Breast epithelium (tissue), 4 donors: ENCODE measurements at regions not wholly inside any gene's neighbourhood (a gene's known extent, or its start where the extent isn't known, plus 50 kb on each side); places are given as distances from the start of the nearest gene placed in this dataset.

Source experiments
- DNase-seq, 2 donors: peaks; one replicate each; pipeline ENCODE4 v3.0.0-alpha.2; 2019; ENCODE audit warnings: low spot score in 2 of 2
- H3K27ac ChIP-seq, 2 donors: fragments of 200-600 bp; sonication (generic) in 1 of 2; one replicate each; pipeline ENCODE4 v1.5.1; 2016 to 2019; ENCODE audit warnings: mild to moderate bottlenecking in 1 of 2
- H3K27me3 ChIP-seq, 2 donors: fragments of 200-600 bp; sonication (generic) in 1 of 2; one replicate each; pipeline versions ENCODE4 v1.5.1 to v1.6.0; 2017 to 2019; ENCODE audit warnings: control low read depth in 1 of 2, mild to moderate bottlenecking in 1 of 2
- H3K36me3 ChIP-seq: fragments of 200-600 bp; one replicate; pipeline ENCODE4 v1.5.1; 2019
- H3K4me1 ChIP-seq, 2 donors: fragments of 200-600 bp; sonication (generic); one replicate each; pipeline ENCODE4 v1.5.1; 2016 to 2019; ENCODE audit warnings: control low read depth in 1 of 2
- H3K4me3 ChIP-seq, 3 donors: fragments of 200-600 bp; sonication (generic); 1 replicate in 2 of 3; 2 replicates in 1 of 3; pipeline ENCODE4 v1.5.1; 2016 to 2019; ENCODE audit warnings: mild to moderate bottlenecking in 3 of 3, moderate library complexity in 2 of 3
- H3K9me3 ChIP-seq, 2 donors: fragments of 200-600 bp; sonication (generic) in 1 of 2; one replicate each; pipeline ENCODE4 v1.5.1; 2016 to 2019; ENCODE audit warnings: control low read depth in 1 of 2
- POLR2A ChIP-seq: fragments of 450-650 bp; IDR thresholded peaks from one replicate; pipeline ENCODE4 v1.6.1; 2016; ENCODE audit warnings: antibody characterized with exemption, mild to moderate bottlenecking, moderate library complexity
- POLR2AphosphoS5 ChIP-seq, 3 donors: sonication (generic); formaldehyde crosslinking; IDR thresholded peaks; one replicate each; pipeline ENCODE4 v1.6.1; 2017; ENCODE audit warnings: antibody characterized with exemption in 3 of 3
- intact Hi-C: fragments of 100-400 bp; cut with DNase I; formaldehyde crosslinking; loops from one replicate; pipeline ENCODE4 v1.15.1; 2023; ENCODE audit warnings: low total_unique reads
- TF ChIP-seq, protein P1 (sequence below), 3 donors: fragments of 450-650 bp; IDR thresholded peaks; one replicate each; pipeline ENCODE4 v1.5.1; 2016 to 2017; ENCODE audit warnings: antibody characterized with exemption in 3 of 3, mild to moderate bottlenecking in 3 of 3, moderate library complexity in 3 of 3

DNA sequence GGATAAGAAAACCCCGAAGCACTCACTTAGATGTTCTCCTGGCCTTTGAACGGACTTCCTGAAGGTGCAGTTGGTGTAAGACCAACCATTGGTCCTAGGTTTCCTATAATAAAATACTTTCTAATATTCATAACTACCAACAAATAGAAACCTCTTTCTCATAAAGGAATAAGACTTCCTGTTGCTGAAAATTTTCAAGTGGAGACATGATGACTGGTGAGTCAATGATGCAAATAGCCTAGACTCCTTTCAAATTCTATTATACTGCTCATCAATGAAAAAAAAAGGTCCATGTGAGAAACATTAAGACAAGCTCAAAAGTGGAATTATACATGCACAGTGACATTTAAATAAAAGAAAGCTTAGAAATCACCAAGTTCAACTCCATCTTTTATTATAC, 862.8 kb downstream of the FAM181B start:
- no peaks in the 10 kb centered on the region for H3K9me3 ChIP-seq
- TF ChIP-seq, protein P1, sequence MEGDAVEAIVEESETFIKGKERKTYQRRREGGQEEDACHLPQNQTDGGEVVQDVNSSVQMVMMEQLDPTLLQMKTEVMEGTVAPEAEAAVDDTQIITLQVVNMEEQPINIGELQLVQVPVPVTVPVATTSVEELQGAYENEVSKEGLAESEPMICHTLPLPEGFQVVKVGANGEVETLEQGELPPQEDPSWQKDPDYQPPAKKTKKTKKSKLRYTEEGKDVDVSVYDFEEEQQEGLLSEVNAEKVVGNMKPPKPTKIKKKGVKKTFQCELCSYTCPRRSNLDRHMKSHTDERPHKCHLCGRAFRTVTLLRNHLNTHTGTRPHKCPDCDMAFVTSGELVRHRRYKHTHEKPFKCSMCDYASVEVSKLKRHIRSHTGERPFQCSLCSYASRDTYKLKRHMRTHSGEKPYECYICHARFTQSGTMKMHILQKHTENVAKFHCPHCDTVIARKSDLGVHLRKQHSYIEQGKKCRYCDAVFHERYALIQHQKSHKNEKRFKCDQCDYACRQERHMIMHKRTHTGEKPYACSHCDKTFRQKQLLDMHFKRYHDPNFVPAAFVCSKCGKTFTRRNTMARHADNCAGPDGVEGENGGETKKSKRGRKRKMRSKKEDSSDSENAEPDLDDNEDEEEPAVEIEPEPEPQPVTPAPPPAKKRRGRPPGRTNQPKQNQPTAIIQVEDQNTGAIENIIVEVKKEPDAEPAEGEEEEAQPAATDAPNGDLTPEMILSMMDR (IDR thresholded peaks at IDR 0.05) = no peak
- TF ChIP-seq POLR2AphosphoS5 (IDR thresholded peaks at IDR 0.05) = no peak
- H3K4me1 ChIP-seq = no peaks in the 10 kb centered on the region
- H3K27ac ChIP-seq = no peak overlapping the region
- no peaks in the 10 kb centered on the region for H3K36me3 ChIP-seq
- no peak overlapping the region for H3K4me3 ChIP-seq
- intact Hi-C loops = no loop called here
- DNase-seq = no peak
- no peaks in the 10 kb centered on the region for H3K27me3 ChIP-seq

DNA sequence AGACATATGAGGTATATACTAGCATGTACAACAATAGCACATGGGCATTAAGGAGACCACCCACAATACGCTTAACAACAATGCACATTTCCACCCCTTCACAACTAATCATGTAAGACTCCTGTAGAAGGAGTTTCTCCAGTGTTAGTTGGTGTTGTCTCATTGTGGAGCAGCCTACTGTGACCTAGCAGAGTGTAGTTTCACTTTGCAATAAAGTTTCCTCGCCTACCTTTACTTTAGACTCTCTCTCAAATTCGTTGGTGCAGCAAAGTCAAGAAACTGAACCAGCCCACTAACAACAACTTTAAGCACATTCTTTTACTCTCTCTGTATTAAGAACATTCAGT, 863.6 kb downstream of the FAM181B start:
- TF ChIP-seq, protein P1 (IDR thresholded peaks at IDR 0.05) = no peak
- no peak for TF ChIP-seq POLR2A
- no peak for TF ChIP-seq POLR2AphosphoS5 (IDR thresholded peaks at IDR 0.05)
- DNase-seq = no peak
- intact Hi-C loops = no loop called here
- Histone ChIP-seq H3K4me1 (no peaks in the 10 kb centered on the region), H3K9me3 (no peaks in the 10 kb centered on the region), H3K4me3 (no peak overlapping the region), H3K27ac (no peak overlapping the region), H3K36me3 (no peaks in the 10 kb centered on the region), H3K27me3 (no peaks in the 10 kb centered on the region)

DNA sequence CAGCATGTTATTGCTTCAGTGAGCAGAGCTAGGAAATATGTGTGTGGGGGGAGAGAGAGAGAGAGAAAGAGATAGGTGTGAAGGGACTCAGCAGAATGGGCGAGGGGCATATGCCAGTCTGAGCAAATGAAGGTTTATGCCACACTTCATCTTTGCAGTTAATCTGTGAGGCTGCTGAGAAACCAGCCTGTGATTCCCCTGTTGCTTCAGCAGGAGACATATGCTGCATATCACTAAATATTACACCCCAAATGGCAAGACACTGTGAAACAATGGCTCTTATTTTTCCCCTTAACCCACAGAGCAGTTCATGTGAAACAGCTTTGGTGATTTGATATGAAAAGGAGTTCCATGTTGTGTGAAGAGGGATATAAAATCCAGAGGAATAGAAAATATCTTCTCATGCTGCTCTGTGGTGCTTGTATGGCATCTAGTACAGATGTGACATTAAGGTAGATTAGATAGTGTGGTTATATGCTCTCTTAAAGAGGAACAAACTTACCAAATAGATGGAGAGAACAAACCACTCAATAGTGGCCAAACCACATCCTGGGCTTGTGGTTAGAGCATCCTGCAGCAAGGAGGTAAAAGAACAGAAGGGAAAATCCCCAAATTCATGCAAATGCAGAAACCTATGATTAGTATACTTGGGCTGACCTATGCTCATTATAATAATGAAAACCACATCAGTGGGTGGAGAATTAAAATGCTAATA, 864.2 kb downstream of the FAM181B start:
- TF ChIP-seq, protein P1 (IDR thresholded peaks at IDR 0.05) = no peak
- no peak for TF ChIP-seq POLR2A
- no peak for TF ChIP-seq POLR2AphosphoS5 (IDR thresholded peaks at IDR 0.05)
- intact Hi-C loops = no loop called here
- no peak for DNase-seq

DNA sequence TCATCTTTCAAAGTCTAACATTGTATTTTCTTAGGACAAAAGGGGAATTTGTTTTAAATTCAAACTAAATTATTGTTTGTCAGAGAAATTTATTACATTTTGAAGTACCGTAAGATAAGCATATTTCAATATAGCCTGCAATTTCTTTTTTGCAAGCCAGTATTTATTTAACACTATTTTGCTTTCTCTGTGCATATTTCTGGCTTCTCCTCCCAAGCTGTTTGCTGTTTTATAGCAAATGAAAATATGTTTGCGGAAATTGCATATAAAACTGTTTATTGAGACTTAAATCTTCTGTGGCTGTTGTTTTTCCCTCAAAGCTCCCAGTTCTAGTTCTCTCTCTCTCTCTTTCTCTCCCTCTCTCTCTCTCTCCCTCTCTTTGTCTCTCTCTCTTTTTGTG, 866.8 kb downstream of the FAM181B start:
- no peak overlapping the region for H3K27ac ChIP-seq
- intact Hi-C loops = no loop called here
- TF ChIP-seq, protein P1 (IDR thresholded peaks at IDR 0.05) = no peak
- TF ChIP-seq POLR2A = no peak
- TF ChIP-seq POLR2AphosphoS5 (IDR thresholded peaks at IDR 0.05) = no peak
- H3K4me3 ChIP-seq = no peak overlapping the region
- H3K36me3 ChIP-seq = no peaks in the 10 kb centered on the region
- DNase-seq = no peak
- H3K4me1 ChIP-seq = no peaks in the 10 kb centered on the region
- H3K27me3 ChIP-seq = no peaks in the 10 kb centered on the region
- H3K9me3 ChIP-seq = no peaks in the 10 kb centered on the region

More for the DNA sequence above, 864.2 kb downstream of the FAM181B start:
- no peaks in the 10 kb centered on the region for H3K9me3 ChIP-seq
- H3K4me1 ChIP-seq = no peaks in the 10 kb centered on the region
- H3K4me3 ChIP-seq = no peak overlapping the region
- no peaks in the 10 kb centered on the region for H3K36me3 ChIP-seq
- no peak overlapping the region for H3K27ac ChIP-seq
- H3K27me3 ChIP-seq = no peaks in the 10 kb centered on the region

DNA sequence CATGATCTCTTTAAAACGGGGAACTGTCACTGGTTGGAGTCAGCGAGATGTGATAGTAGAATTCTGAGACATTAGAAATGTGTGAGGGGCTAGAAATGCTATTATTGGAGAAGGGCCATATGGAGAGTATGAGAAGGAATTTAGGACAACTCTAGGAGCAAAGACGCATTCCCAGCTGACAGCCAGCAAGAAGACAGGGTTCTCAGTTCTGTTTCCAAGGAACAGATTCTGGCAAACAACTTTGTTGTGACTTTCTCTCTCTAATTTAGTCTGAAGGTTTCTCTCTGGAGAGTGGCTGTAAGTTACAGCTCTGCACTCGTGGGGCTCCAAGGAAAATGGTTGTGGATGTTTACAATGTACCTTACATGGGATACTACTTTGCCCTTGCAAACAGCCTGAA, 876.3 kb downstream of the FAM181B start:
- no peaks in the 10 kb centered on the region for H3K36me3 ChIP-seq
- no peak overlapping the region for H3K4me3 ChIP-seq
- no peaks in the 10 kb centered on the region for H3K9me3 ChIP-seq
- H3K4me1 ChIP-seq = no peaks in the 10 kb centered on the region
- H3K27ac ChIP-seq = no peak overlapping the region
- intact Hi-C loops = no loop called here
- DNase-seq = no peak
- TF ChIP-seq POLR2A (no peak), POLR2AphosphoS5 (IDR thresholded peaks at IDR 0.05) (no peak)
- TF ChIP-seq, protein P1 (IDR thresholded peaks at IDR 0.05) = no peak
- H3K27me3 ChIP-seq = no peaks in the 10 kb centered on the region
